ENCODE measurements at regions not wholly inside any gene's neighbourhood (a gene's known extent, or its start where the extent isn't known, plus 50 kb on each side); places are given as distances from the start of the nearest gene placed in this dataset.

- TF ChIP-seq POLR2A (IDR thresholded peaks at IDR 0.05) (no peak), CTCF (IDR thresholded peaks at IDR 0.05 in 8 of 11, conservative IDR thresholded peaks at IDR 0.05 in 3 of 11) (no peak)
Measured at GRCh38 chr13:57003682-57004081, 137.0 kb upstream of the PRR20A start.

Data from spleen (tissue), 7 donors.